Kasumi-1 (cell line): ENCODE measurements at regions not wholly inside any gene's neighbourhood (a gene's known extent, or its start where the extent isn't known, plus 50 kb on each side); places are given as distances from the start of the nearest gene placed in this dataset.
A peak's percentile ranks its signal among the peaks of the same experiment; 100 is the strongest.
"Not testable (repeated sequence)": the region's sequence is repeated elsewhere in the genome, so short reads cannot be mapped to it uniquely, and the experiment has no call there.

Source experiments
- DNase-seq, 2 experiments: peaks; one replicate each; lab custom pipeline; 2025; lab: John Stamatoyannopoulos, UW

DNA sequence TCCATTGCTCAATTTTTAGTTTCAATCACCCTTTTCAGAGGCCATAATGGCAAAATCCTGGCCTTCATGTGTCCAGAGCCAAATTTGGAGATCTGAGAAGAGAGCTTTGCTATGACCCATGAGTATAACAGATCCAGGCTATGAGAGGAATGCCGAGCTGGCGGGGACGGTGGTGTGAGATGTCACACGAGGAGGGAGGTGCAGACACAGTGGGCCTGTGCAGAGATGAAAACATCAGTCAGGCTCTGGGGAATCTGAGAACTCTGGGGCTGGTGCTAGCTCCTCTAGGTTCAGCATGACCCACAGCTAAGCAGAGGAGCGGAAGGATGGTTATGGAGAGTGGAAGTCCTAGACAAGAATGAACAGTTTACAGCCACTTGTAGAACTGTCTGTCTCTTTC is 398.3 kb upstream of the ATP10A start:
- DNase-seq: no peak

DNA sequence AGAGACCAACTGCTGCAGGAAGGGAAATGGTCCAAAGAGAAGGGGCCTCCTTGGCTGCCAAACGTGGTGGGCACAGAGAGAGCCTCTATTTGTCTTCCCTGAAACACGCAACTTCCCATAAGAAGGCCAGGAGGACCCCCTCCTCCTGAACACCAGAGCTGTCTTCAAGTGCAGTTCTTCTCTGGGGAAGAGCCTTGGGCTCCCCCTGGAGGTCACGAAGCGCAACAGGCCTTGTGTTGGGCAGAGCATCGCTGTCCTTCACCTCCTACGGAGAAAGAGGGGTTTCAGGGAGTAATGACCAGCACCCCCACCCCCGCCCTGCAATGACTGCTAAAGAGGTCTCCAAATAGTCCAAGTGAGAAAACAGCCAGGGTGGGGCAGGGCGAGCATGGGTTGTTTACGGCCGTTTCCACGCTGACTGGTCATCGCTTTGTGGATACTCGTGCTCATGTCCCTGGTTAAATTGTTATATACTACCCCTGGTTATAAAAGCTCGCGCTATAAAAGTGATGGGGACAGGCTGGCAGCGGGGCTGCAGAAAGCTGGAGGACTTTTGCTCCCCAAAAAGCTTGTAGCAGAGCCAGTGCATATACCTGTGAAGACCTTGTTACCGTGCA is 397.5 kb upstream of the ATP10A start:
- DNase-seq: peak; percentile 0 to 5

DNA sequence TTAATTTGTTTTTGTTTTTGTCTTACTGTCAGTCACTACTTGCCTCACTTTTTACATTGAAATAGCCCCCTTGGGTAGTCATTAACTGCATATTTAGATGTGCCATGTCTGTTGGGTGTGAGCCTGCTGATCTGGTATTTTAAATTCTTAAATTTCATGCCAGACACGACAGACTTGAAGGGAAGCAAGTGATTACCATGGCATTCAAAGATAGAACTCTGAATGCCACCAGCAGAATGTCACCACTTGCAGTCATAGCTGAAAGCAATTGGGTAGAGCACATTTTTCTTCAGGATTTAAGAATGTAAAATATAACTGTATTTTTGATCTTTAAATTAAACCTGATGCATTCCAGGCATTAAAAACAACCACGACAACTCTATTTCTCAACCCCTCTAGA is 396.5 kb upstream of the ATP10A start:
- no peak for DNase-seq

DNA sequence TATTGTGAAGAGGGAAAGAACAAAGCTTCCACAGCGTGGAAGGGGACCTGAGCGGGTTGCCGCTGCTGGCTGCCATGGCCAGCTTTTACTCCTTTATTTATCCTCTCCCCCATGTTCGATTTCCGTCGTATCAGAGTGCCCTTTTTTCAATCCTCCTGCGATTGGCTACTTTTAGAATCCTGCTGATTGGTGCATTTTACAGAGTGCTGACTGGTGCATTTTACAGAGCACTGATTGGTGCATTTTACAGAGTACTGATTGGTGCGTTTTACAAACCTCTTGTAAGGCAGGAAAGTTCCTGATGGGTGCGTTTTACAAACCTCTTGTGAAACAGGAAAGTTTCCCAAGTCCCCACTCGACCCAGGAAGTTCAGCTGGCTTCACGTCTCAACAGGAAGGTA is 381.7 kb upstream of the ATP10A start:
- DNase-seq: not testable (repeated sequence)

DNA sequence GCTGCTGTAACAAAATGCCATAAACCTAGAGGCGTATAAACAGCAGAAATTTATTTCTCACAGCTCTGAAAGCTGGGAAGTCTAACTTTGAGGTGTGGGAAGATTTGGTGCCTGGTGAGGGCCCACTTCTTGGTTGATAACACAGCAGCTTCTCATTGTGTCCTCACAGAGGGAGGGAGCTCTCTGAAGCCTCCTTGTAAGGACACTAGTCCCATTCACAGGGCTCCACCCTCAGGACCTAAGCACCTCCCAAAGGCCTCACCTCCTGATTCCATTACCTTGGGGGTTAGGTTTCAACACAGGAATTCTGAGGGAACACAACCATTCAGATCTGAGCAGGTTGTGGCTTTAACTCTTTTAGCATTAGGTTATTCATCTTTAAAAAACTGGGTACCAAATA is 380.3 kb upstream of the ATP10A start:
- no peak for DNase-seq

DNA sequence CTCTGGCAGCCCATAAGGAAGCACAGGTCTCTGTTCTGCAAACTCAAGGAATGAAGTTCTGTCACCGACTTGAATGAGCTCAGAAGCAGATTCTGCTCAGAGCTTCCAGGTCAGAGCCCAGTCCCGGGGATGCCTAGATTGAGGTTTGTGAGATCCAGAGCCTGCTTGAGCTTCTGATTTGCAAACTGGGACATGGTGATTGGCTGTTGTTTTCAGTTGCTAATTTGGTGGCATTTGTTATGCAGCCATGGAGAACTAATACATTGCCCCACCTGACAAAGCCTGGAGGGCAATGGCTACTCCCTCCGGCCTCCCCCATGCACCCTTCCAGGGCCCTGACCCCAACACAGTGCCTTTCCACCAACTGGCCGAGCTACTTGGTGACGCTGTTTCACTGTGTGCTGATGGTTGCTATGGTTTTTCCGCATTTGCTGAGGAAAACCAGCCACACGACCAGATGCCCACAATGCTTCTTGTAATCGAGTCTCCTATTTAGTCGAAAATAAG is 379.5 kb upstream of the ATP10A start:
- no peak for DNase-seq

DNA sequence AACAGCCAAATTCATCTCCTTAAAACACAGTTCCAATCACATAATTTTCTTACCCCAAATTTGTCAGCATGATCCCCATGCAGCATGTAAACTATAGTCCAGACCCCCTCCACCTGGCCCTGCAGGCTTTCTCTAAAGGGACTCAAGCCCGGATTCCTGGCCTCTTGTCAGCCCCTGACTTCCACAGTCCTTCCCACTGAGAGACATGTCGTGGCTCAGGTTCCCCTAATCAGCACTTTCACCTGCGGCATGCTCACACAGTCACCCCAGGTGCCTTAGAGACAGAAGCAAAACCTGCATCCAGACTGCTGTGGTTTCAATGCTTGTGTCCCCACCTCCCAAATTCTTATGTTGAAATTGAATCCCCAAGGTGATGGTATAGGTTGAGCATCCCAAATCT is 372.7 kb upstream of the ATP10A start:
- no peak for DNase-seq

DNA sequence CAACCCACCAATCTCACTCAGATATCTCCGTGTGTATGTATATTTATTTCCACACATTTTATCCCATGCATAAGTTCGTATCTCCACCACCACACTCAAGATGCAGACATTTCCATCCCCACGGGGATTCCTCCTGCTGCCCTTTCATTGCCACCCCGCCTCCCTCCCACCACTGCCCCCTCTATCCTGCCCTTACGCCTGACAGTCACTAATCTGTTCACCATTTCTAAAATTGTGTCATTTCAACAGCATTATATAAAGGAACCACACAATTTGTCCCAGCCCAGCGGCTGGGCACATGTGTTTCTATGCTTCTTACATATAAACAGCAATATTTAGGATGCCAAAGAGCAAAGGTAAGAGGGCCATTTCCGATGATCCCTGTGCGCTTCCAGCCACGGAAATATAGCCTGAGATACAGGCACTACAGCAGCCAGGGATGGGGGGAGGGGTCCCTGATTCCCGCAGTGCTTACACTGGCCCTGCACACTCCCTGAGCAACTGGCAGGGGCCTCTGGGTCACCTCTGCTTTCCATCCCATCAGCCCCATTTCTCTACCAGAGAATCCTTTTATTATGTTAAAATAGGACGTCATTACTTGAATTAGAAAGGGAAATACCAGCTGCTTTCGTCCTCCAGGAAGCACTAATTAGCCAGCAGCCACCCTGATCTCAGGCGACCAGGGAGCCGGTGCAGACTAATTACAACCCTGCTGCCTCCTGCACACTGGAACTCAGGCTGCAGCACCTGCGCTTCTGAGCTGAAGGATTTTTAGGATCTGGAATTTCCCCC is 372.0 kb upstream of the ATP10A start:
- DNase-seq: no peak

DNA sequence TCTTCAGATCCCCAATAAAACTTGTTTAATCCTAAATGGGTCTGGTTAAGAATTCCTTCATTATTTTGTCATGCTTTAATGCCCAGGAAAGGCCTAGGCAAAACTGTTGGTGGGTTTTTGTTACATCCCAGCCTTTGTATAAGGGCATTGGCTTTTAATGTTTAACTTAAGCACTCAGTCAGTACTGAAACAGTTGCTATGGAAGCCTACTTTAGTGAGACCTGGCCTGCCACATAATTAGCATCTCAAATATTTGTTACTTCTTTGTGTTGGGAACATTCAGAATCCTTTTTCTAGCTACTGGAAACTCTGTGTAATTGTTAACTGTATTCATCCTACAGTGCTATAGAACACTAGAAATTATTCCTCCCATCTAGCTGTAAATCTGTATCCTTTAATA is 369.6 kb upstream of the ATP10A start:
- no peak for DNase-seq

DNA sequence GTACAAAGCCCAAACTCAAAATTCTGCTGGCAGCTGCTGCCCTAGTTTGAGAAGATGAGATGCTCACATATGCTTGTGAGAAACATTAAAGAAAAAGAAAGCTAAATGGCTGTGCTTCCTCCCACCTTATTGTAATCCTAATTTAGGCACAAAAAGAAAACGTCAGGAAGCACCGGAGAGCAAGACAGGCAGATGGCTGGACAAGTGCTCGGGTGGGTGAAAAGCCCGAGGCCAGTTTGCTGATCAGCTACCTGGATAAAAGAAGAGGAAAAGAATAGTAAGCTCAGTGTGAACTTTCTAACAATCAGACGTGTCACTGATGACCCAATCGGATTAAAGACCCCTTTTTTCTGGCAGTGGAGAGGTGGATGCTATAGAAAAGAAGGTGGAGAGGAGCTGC is 368.0 kb upstream of the ATP10A start:
- DNase-seq: no peak

DNA sequence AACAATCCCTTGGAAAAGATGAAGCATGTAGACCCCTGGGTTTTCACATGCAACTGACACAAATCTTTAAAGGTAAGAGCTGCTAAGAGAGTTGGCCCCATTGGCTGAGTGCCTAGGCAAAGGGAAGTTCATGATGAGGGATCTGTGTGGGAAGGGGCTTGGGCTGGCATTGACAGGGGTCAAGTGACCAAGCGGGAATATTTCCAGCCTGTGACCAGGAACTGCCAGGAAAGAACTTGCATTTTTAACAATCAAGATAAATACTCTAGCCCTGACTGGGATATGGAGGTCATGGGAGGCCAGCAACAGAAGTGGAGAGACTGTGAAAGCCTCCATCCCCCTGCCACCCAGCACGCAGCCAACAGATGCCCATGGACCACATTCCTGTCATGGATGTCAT is 361.1 kb upstream of the ATP10A start:
- no peak for DNase-seq

DNA sequence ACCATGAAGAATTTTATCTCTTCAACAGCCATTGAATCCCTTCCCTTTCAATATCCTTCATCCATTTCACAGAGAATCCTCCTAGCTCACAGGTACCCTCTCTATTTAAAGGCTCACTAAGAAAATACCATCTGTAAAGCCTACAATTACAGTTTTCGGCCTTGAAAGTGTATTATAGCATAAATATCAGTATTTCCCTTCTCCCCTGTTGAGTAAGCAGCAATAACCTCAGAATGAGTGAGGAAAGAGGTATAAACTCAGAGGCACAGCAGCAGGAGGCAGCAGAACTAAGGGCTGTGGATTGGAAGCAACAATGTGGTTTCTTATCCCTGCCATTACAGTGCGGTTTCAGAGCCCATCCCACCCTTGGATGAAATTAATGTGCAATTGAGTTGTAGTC is 360.6 kb upstream of the ATP10A start:
- no peak for DNase-seq

DNA sequence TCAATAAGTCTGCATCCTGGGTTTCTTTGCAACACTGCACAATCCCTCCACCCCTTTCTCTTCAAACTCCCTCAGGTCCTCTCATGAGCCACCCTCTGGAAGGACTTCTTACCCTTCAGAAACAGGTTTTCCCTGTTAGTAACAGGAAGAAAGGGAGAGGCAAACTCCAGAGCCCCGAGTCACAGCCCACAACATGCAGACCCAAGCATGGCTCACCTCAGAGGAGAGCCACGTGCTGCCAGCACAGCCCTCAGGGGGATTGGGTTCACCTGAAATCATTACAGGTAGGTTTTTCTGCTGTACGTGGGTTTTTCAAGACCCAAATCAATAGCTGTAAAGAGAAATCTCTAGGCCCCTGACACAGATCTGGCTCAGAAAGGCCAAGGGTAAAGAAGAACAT is 359.7 kb upstream of the ATP10A start:
- no peak for DNase-seq

DNA sequence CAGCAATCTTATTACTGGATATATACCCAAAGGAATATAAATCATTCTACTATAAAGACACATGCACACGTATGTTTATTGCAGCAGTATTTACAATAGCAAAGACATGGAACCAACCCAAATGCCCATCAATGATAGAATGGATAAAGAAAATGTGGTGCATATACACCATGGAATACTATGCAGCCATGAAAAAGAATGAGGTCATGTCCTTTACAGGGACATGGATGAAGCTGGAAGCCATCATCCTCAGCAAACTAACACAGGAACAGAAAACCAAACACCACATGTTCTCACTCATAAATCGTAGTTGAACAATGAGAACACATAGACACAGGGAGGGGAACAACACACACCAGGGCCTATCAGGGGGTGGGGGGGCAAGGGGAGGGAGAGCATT is 353.9 kb upstream of the ATP10A start:
- DNase-seq: not testable (repeated sequence)

DNA sequence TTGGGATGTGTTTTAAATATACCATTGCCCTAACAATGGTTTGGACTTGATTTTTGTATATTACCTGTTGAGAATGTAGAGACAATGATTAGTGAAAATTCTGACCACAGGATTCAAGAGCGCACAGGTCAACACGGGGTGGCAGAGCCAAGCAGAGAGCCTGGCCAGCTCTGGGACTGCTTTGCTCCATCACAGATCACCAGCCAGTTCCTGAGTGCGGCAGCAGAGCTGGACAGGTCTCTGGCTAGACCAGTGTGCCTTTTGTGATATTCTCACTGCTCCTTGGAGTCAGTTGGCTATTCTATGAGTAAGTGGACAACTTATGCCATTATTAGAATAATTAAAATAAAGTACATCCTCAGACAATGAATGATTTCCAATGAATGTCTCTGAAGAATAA is 351.2 kb upstream of the ATP10A start:
- DNase-seq: no peak

DNA sequence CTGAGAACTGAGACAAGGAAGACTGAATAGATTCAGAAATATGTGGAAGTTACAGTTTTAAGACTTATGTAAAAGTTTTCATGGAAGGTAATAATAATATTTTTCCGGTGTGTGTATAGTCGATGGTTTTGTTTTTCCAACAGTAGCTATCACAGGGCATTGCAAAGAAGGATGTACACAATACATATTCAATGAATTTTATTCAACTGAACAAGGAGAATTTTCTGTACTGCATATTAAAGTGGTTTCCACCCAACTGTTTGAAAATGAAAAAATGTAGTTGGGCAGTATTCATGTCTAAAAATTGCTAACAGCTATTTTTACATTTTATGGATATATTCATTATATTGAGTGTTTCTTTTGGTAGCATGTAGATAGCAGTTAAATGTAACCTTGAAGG is 350.3 kb upstream of the ATP10A start:
- no peak for DNase-seq

DNA sequence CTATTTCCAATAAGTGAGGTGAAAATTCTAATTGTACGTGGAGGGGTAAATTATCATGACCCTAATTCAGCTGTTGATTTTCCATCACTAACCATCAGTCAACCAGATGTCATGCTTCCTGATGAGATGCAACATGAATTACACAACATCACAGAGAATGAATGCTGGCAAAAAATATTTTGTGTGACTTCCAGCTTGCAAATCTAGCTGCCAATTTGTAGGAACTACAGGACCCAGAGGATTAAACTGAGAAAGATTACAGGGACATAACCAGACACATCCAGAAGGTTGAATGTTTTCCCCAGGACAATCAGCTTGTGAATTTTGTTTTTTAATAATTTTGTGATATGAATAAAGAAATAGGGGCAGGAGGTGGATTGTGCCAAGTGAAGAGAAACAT is 349.0 kb upstream of the ATP10A start:
- DNase-seq: no peak

DNA sequence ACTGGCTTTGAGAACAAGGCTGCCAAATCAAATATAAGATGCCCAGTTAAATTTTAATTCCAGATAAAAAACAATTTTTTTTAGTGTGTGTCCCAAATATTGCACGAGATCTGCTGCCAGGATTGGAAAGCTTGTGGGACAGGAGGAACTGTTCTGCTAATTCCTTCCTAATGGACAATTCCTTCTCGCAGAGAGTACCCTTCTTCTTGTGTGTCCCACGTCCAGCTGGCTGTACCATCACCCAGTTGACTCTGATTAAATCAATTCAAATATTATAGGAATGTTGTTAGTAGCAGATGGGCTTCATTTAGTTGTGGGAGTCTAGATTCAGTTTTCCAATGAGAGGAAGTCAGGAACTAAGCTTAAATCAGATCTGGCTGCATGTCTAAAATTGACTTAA is 347.9 kb upstream of the ATP10A start:
- no peak for DNase-seq

DNA sequence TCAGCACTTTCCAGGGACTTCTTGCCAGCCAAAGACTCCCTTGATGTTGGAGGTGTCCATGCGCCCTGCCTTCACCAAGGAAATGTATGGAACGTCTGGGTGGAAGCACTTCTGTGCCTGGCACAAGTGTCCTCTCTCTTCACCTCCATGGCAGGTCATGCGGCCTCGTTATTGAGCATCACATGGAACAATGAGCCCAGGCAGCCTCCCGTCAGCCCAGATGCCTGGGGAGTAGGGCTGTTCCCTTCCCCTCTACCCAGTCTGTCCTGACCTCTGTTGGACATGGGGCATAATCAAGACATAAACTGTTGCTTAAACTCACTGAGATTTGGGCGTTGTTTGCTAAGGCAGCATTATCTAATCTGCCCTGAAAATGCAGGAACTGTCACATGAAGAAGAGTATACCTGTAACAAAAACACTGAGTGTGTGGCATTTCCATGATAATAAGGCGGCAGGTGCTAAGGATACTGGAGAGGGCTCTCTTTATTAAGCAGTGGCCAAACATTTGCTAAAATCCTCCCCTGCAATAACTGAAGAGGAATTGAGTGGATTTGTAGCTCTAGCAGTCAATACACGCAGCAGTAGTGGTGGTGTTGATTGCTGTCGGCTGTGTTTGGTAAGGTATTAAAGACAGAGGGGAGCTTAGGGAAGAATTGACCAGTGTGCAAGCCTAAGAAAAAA is 338.2 kb upstream of the ATP10A start:
- no peak for DNase-seq

DNA sequence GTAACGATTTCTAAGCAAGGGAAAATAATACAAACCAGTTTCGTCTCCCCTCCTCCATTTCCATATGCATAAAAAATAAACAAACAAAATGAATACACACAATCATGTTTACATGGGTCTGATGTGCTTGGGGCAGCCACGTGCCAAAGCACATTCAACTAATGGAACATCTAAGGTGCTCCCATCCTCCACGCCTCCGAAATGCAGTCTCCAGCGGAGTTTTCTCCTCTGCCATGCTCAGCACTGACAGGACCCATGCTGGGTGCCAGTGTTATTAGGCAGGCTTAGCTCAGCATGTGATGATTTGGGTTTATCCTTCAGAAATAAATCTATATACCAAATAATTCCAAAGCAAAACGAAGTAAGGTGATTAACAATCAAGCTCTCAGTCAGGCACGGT is 337.3 kb upstream of the ATP10A start:
- DNase-seq: no peak

DNA sequence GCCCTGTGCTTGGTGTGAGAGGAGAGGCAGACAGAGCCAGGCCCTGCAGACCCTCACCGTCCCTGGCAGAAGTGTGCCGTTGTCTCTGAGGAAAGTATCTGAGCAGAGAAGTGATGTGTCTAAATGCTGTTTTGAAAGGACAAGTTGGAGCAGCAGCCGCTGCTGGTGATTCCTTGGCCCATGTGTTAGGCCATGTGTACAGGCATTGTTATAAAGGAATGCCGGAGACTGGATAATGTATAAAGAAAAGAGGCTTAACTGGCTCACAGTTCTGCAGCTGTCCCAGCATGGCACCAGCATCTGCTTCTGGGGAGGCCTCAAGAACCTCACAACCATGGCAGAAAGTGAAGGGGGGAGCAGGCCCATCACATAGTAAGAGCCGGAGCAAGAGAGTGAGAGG is 334.6 kb upstream of the ATP10A start:
- DNase-seq: no peak

DNA sequence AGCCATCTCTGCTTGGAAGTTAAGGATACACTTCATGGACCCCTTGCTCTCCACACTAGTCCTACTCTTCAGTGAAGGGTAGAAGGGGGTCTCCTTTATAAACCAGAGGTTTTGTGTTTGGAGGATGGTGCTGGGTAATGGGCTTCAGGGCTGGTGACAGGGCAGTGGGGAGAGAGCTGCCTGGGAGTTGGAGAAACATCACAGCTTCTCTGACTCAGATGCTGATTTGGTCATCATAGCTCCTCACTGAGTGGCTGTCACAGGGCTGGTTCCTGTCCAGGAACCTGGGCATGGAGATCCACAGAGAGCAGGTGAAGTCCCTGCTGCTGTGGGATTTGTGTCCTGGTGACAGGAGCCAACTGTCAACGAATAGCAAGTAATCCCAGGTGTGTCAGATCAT is 333.9 kb upstream of the ATP10A start:
- no peak for DNase-seq

DNA sequence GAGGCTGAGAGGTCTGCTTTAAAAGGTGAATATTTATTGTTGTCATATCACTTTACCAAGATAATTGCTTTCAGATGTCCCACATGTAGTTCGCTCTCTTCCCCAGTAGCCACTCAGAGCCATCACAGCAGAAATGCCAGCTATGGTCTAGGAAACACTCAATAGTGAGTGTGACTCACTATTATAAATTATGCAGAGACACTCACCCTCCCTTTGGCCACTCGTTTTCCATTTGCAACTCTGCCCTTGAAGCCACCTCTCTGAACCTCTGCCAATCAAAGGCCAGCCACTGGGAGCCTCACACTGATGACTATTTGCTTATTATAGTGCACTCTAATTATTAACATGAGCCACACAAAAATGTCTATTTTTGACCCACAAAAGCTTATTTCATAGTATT is 328.1 kb upstream of the ATP10A start:
- DNase-seq: no peak
